NOMO-1 (cell line): ENCODE measurements at regions not wholly inside any gene's neighbourhood (a gene's known extent, or its start where the extent isn't known, plus 50 kb on each side); places are given as distances from the start of the nearest gene placed in this dataset.
"Not testable (repeated sequence)": the region's sequence is repeated elsewhere in the genome, so short reads cannot be mapped to it uniquely, and the experiment has no call there.

Experiments used
- DNase-seq, 2 experiments: peaks; one replicate each; lab custom pipeline; 2025; ENCODE audit not compliant: unreplicated experiment in 2 of 2; lab: John Stamatoyannopoulos, UW

- no peak for DNase-seq
Observed at GRCh38 chr7:152504816-152505215, 69.0 kb upstream of the KMT2C start.

DNA sequence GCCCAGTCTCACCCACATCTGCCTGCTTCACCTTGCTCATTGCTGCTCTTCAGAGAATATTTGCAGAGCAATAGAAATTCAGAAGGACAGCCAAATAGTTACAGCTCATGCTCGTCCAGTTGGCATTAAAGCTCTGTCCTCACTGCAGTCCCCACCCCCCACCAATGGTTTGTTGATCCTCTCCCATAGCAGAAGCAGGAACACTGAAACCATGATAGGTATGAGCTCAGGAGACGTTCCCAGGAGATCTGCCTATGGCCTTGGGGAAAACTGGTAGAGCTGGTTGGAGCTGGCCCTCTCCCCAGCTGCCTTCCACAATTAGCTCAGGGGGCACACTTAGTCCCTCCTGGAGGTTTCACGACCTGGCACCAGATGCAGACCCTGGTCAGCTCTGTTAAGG, 68.6 kb upstream of the KMT2C start:
- DNase-seq: no peak

GRCh38 chr7:152502813-152503790, 67.3 kb upstream of the KMT2C start:
- no peak for DNase-seq

DNA sequence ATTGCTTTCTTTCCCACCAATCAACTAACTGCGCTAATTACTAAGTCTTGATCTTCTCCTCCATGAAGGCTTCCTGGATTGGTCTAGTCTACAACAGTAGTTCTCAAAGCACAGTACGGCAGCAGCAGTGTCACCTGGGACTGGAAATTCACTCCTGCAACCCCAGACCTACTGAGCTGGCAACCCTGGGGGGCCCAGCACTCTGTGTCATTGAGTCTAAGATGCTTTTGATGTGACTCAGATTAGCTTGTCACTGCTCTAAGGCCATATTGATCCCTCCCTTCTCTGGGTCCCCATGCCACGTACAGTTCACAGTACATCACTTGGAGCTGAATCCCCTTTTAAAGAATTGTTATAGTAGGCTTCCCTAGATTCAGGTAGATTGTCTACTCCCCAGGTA, 65.7 kb upstream of the KMT2C start:
- no peak for DNase-seq

GRCh38 chr7:152499969-152500368, 64.2 kb upstream of the KMT2C start:
- not testable (repeated sequence) for DNase-seq

DNA sequence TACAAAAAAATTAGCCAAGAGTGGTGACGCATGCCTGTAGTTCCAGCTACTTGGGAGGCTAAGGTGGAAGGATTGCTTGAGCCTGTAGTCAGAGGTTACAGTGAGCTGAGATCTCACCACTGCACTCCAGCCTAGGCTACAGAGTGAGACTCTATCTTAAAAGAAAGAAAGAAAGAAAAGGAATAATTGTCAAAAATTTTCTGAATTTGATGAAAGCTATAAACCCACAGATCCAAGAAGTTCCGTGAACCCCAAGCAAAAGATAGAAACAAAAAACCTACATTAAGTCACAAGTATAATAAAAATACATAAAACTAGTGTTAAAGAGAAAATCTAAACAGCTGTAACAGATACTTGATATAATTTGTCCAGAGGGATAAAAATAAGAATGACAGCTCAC, 60.1 kb upstream of the KMT2C start:
- no peak for DNase-seq

DNA sequence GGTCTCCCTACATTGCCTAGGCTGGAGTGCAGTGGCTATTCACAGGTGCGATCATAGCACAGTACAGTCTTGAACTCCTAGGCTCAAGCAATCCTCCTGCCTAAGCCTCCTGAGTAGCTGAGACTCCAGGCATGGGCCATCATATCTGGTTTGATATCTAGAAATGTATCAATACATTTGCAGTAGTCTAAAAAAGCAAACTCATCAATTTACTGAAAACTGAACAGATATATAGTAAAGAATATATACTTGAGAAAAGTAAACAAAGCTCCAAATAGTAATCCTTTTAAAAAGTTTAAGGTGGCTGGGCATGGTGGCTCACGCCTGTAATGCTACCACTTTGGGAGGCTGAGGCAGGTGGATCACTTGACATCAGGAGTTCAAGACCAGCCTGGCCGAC, 57.1 kb upstream of the KMT2C start:
- no peak for DNase-seq

- DNase-seq: no peak
Observed at GRCh38 chr7:152489044-152489443, 53.2 kb upstream of the KMT2C start.

DNA sequence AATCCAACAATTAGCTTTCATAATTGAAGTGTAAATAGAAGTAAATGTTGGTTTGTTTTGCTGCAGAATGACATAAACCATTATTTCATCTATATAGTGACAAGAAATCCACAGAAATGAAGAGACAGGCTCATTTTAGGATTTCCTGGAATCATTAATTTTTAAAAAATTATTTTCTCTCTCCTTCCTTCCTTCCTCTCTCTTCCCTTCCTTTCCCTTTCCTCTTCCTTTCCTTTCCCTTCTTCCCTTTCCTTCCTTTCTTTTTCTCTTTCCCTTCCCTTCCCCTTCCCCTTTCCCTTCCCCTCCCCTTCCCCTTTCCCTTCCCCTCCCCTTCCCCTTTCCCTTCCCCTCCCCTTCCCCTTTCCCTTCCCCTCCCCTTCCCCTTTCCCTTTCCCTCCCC, 51.2 kb upstream of the KMT2C start:
- no peak for DNase-seq

- no peak for DNase-seq
Observed at GRCh38 chr7:152485826-152486225, 50.0 kb upstream of the KMT2C start.
